ENCODE measurements at regions not wholly inside any gene's neighbourhood (a gene's known extent, or its start where the extent isn't known, plus 50 kb on each side); places are given as distances from the start of the nearest gene placed in this dataset.

DNA sequence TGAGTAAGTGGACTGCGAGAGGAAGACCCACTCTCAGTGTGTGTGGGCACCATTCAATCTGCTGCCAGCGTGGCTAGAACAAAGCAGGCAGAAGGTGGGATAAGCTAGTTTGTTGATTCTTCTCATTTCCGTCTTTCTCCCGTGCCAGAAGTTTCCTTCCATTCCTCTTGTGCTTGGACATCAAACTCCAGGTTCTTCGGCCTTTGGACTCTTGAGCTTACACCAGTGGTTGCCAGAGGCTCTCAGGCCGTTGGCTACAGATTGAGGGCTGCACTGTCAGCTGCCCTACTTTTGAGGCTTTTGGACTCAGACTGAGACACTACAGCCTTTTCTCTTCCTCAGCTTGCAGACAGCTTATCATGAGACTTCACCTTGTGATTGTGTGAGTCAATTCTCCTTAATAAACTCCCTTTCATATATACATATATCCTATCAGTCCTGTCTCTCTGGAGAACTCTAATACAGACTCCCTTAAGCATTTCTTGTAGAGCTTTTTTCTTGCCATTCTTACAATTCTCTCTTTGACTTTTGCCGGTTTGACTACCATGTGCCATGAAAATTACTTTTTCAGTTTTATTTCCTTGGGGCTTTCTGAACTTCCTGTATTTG is 494.9 kb downstream of the PRR16 start:
- H3K36me3 ChIP-seq (ENCODE audit: control insufficient read depth in 1 of 2, insufficient read depth in 2 of 2, low read length in 2 of 2) = no peaks in the 10 kb centered on the region
- no peaks in the 10 kb centered on the region for H3K27me3 ChIP-seq (ENCODE audit: low read depth, low read length)
- H3K9me3 ChIP-seq (ENCODE audit: control insufficient read depth in 1 of 2, low read length in 2 of 2) = no peaks in the 10 kb centered on the region
- no peak overlapping the region for H3K27ac ChIP-seq (ENCODE audit: low read length)
- no peaks in the 10 kb centered on the region for H3K4me1 ChIP-seq (ENCODE audit: control insufficient read depth in 1 of 2, insufficient read depth in 2 of 2, low read length in 2 of 2)
- H3K4me3 ChIP-seq (ENCODE audit: low read depth in 1 of 2, low read length in 2 of 2) = no peak overlapping the region

- Histone ChIP-seq H3K4me1 (ENCODE audit: control insufficient read depth in 1 of 2, insufficient read depth in 2 of 2, low read length in 2 of 2) (no peaks in the 10 kb centered on the region), H3K27ac (ENCODE audit: low read length) (no peak overlapping the region), H3K4me3 (ENCODE audit: low read depth in 1 of 2, low read length in 2 of 2) (no peak overlapping the region), H3K9me3 (ENCODE audit: control insufficient read depth in 1 of 2, low read length in 2 of 2) (no peaks in the 10 kb centered on the region), H3K27me3 (ENCODE audit: low read depth, low read length) (no peaks in the 10 kb centered on the region), H3K36me3 (ENCODE audit: control insufficient read depth in 1 of 2, insufficient read depth in 2 of 2, low read length in 2 of 2) (no peaks in the 10 kb centered on the region)
These were observed 496.4 kb downstream of the PRR16 start for GRCh38 chr5:120960510-120960909.

DNA sequence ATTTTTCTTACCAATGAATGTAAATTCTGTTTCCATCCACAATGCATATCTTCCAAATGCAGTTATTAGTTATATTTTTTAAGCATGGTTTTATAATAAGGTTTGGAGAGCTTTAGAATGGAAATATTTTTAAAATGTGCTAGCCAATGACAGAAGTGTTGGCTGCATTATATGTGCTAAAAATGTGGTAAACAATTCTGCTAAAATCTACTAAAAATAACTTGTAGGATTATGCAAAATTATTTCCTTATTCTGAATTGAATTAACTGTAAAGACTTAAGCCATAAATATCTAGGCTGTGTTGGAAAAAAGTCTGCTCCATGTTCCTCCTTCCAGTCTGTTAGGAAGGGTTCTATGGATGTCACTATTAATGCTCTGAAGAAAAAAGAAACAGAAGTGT is 503.3 kb downstream of the PRR16 start:
- Histone ChIP-seq H3K4me3 (ENCODE audit: low read depth in 1 of 2, low read length in 2 of 2) (no peak overlapping the region), H3K4me1 (ENCODE audit: control insufficient read depth in 1 of 2, insufficient read depth in 2 of 2, low read length in 2 of 2) (no peaks in the 10 kb centered on the region), H3K9me3 (ENCODE audit: control insufficient read depth in 1 of 2, low read length in 2 of 2) (no peaks in the 10 kb centered on the region), H3K27ac (ENCODE audit: low read length) (no peak overlapping the region), H3K36me3 (ENCODE audit: control insufficient read depth in 1 of 2, insufficient read depth in 2 of 2, low read length in 2 of 2) (no peaks in the 10 kb centered on the region), H3K27me3 (ENCODE audit: low read depth, low read length) (no peaks in the 10 kb centered on the region)

- H3K4me1 ChIP-seq (ENCODE audit: control insufficient read depth in 1 of 2, insufficient read depth in 2 of 2, low read length in 2 of 2) = no peaks in the 10 kb centered on the region
- no peaks in the 10 kb centered on the region for H3K36me3 ChIP-seq (ENCODE audit: control insufficient read depth in 1 of 2, insufficient read depth in 2 of 2, low read length in 2 of 2)
- no peaks in the 10 kb centered on the region for H3K27me3 ChIP-seq (ENCODE audit: low read depth, low read length)
- H3K4me3 ChIP-seq (ENCODE audit: low read depth in 1 of 2, low read length in 2 of 2) = no peak overlapping the region
- no peaks in the 10 kb centered on the region for H3K9me3 ChIP-seq (ENCODE audit: control insufficient read depth in 1 of 2, low read length in 2 of 2)
- no peak overlapping the region for H3K27ac ChIP-seq (ENCODE audit: low read length)
These were observed 510.6 kb downstream of the PRR16 start for GRCh38 chr5:120974690-120975089.

DNA sequence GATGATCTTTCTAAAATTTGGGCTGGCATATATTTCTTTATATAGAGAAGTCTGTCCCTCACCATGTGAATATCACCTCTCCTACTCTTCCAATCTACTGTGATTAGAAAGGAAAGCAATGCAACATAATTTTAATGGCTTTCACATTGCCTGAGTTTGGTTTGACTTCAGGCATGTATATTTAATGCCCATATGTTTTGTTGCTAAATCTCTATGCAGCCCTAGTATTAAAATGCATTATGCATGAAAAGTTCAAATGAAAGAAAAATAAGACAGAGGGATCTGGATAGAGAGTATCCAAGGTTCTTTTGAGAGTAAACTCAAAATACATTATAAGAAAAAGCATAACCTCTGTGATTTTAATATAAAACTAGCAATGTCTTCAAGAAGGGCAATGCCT is 518.3 kb downstream of the PRR16 start:
- Histone ChIP-seq H3K36me3 (ENCODE audit: control insufficient read depth in 1 of 2, insufficient read depth in 2 of 2, low read length in 2 of 2) (no peaks in the 10 kb centered on the region), H3K4me1 (ENCODE audit: control insufficient read depth in 1 of 2, insufficient read depth in 2 of 2, low read length in 2 of 2) (no peaks in the 10 kb centered on the region), H3K9me3 (ENCODE audit: control insufficient read depth in 1 of 2, low read length in 2 of 2) (no peaks in the 10 kb centered on the region), H3K4me3 (ENCODE audit: low read depth in 1 of 2, low read length in 2 of 2) (no peak overlapping the region), H3K27ac (ENCODE audit: low read length) (no peak overlapping the region), H3K27me3 (ENCODE audit: low read depth, low read length) (no peaks in the 10 kb centered on the region)

DNA sequence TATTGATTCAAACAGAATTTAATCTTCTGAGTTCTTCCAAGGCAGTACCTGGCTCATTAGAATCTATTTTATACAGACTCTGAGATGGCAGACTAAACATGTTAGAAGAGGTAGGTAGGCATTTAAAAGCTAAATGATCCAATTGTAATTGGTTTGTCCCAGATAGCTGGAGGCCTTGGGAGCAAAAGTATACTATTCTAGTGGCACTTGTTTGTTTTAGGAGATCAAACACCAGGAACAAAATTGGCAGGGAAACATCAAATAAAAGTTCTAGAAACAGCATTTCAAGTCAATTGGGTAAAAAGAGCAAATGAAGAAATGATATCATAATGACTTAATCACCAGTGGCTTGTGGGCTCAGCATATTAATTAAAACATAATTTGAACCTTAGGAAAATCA is 521.4 kb downstream of the PRR16 start:
- H3K36me3 ChIP-seq (ENCODE audit: control insufficient read depth in 1 of 2, insufficient read depth in 2 of 2, low read length in 2 of 2) = no peaks in the 10 kb centered on the region

DNA sequence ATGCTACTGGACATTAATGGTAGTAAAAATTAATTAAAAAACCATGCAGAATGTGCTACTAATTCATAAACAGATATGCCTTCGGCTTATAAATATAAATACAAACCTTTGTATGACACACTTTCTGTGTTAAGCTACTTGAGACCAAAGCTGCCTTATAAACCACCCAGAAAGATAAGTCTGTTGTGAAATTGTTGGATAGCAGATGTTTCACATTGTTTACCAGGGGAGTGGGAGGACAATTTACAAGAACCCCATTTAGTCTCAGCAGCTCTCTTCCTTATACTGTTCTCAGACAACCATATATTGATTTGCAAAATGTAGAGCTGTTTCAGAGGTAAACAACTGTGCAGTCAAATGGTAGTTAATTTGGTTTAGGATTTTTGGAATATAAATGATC is 524.4 kb downstream of the PRR16 start:
- Histone ChIP-seq H3K4me3 (ENCODE audit: low read depth in 1 of 2, low read length in 2 of 2) (no peak overlapping the region), H3K27me3 (ENCODE audit: low read depth, low read length) (no peaks in the 10 kb centered on the region), H3K36me3 (ENCODE audit: control insufficient read depth in 1 of 2, insufficient read depth in 2 of 2, low read length in 2 of 2) (no peaks in the 10 kb centered on the region), H3K27ac (ENCODE audit: low read length) (no peak overlapping the region), H3K9me3 (ENCODE audit: control insufficient read depth in 1 of 2, low read length in 2 of 2) (no peaks in the 10 kb centered on the region), H3K4me1 (ENCODE audit: control insufficient read depth in 1 of 2, insufficient read depth in 2 of 2, low read length in 2 of 2) (no peaks in the 10 kb centered on the region)

More for the DNA sequence above, 521.4 kb downstream of the PRR16 start:
- Histone ChIP-seq H3K4me1 (ENCODE audit: control insufficient read depth in 1 of 2, insufficient read depth in 2 of 2, low read length in 2 of 2) (no peaks in the 10 kb centered on the region), H3K27me3 (ENCODE audit: low read depth, low read length) (no peaks in the 10 kb centered on the region), H3K4me3 (ENCODE audit: low read depth in 1 of 2, low read length in 2 of 2) (no peak overlapping the region), H3K27ac (ENCODE audit: low read length) (no peak overlapping the region), H3K9me3 (ENCODE audit: control insufficient read depth in 1 of 2, low read length in 2 of 2) (no peaks in the 10 kb centered on the region)

GRCh38 chr5:120988941-120989340 is 524.8 kb downstream of the PRR16 start:
- H3K36me3 ChIP-seq (ENCODE audit: control insufficient read depth in 1 of 2, insufficient read depth in 2 of 2, low read length in 2 of 2) = no peaks in the 10 kb centered on the region
- H3K4me1 ChIP-seq (ENCODE audit: control insufficient read depth in 1 of 2, insufficient read depth in 2 of 2, low read length in 2 of 2) = no peaks in the 10 kb centered on the region
- no peak overlapping the region for H3K4me3 ChIP-seq (ENCODE audit: low read depth in 1 of 2, low read length in 2 of 2)
- H3K27me3 ChIP-seq (ENCODE audit: low read depth, low read length) = no peaks in the 10 kb centered on the region
- no peak overlapping the region for H3K27ac ChIP-seq (ENCODE audit: low read length)
- H3K9me3 ChIP-seq (ENCODE audit: control insufficient read depth in 1 of 2, low read length in 2 of 2) = no peaks in the 10 kb centered on the region

DNA sequence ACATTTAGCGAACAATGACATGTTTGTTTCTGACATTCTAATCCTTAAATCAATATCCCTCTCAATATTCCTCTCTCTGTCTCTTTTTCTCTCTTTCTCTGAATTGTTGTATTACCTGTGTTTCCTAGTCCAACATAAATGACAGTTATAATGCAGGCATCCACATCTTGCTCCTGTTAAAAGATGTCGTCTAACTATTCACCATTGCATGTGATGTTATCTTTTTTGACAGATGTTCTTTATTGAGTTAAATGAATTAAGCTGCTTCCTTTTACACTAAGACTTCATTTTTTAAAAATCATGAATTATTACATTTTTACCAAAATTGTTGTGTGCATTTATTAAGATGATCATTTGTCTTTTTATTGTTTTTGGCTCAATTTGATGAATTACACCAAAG is 527.5 kb downstream of the PRR16 start:
- Histone ChIP-seq H3K4me1 (ENCODE audit: control insufficient read depth in 1 of 2, insufficient read depth in 2 of 2, low read length in 2 of 2) (no peaks in the 10 kb centered on the region), H3K27ac (ENCODE audit: low read length) (no peak overlapping the region), H3K9me3 (ENCODE audit: control insufficient read depth in 1 of 2, low read length in 2 of 2) (no peaks in the 10 kb centered on the region), H3K27me3 (ENCODE audit: low read depth, low read length) (no peaks in the 10 kb centered on the region), H3K4me3 (ENCODE audit: low read depth in 1 of 2, low read length in 2 of 2) (no peak overlapping the region), H3K36me3 (ENCODE audit: control insufficient read depth in 1 of 2, insufficient read depth in 2 of 2, low read length in 2 of 2) (no peaks in the 10 kb centered on the region)

- Histone ChIP-seq H3K4me3 (ENCODE audit: low read depth in 1 of 2, low read length in 2 of 2) (no peak overlapping the region), H3K27ac (ENCODE audit: low read length) (no peak overlapping the region), H3K36me3 (ENCODE audit: control insufficient read depth in 1 of 2, insufficient read depth in 2 of 2, low read length in 2 of 2) (no peaks in the 10 kb centered on the region), H3K9me3 (ENCODE audit: control insufficient read depth in 1 of 2, low read length in 2 of 2) (no peaks in the 10 kb centered on the region), H3K4me1 (ENCODE audit: control insufficient read depth in 1 of 2, insufficient read depth in 2 of 2, low read length in 2 of 2) (no peaks in the 10 kb centered on the region), H3K27me3 (ENCODE audit: low read depth, low read length) (no peaks in the 10 kb centered on the region)
These were observed 530.0 kb downstream of the PRR16 start for GRCh38 chr5:120994112-120994511.

- H3K27ac ChIP-seq (ENCODE audit: low read length) = no peak overlapping the region
- H3K4me3 ChIP-seq (ENCODE audit: low read depth in 1 of 2, low read length in 2 of 2) = no peak overlapping the region
- no peaks in the 10 kb centered on the region for H3K9me3 ChIP-seq (ENCODE audit: control insufficient read depth in 1 of 2, low read length in 2 of 2)
- no peaks in the 10 kb centered on the region for H3K36me3 ChIP-seq (ENCODE audit: control insufficient read depth in 1 of 2, insufficient read depth in 2 of 2, low read length in 2 of 2)
- H3K27me3 ChIP-seq (ENCODE audit: low read depth, low read length) = no peaks in the 10 kb centered on the region
- H3K4me1 ChIP-seq (ENCODE audit: control insufficient read depth in 1 of 2, insufficient read depth in 2 of 2, low read length in 2 of 2) = no peaks in the 10 kb centered on the region
These were observed 535.5 kb downstream of the PRR16 start for GRCh38 chr5:120999550-120999949.

DNA sequence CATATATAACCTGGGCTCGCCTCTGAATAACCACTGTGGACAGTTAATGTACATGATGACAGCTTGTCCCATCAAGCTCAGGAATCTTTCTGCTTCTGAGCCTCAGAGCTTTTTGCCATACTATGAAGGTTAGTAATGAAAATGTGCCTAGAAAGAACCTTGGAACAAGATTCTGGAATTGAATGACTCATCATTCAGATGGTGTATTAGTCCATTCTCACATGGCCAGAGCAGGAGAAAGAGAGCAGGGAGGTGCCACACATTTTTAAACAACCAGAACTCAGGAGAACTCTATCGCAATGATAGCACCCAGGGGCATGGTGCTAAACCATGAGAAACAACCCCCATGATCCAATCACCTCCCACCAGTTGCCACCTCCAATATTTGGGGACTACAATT is 542.1 kb downstream of the PRR16 start:
- H3K9me3 ChIP-seq (ENCODE audit: control insufficient read depth in 1 of 2, low read length in 2 of 2) = no peaks in the 10 kb centered on the region
- no peak overlapping the region for H3K4me3 ChIP-seq (ENCODE audit: low read depth in 1 of 2, low read length in 2 of 2)
- H3K36me3 ChIP-seq (ENCODE audit: control insufficient read depth in 1 of 2, insufficient read depth in 2 of 2, low read length in 2 of 2) = no peaks in the 10 kb centered on the region
- no peaks in the 10 kb centered on the region for H3K27me3 ChIP-seq (ENCODE audit: low read depth, low read length)
- H3K27ac ChIP-seq (ENCODE audit: low read length) = no peak overlapping the region
- no peaks in the 10 kb centered on the region for H3K4me1 ChIP-seq (ENCODE audit: control insufficient read depth in 1 of 2, insufficient read depth in 2 of 2, low read length in 2 of 2)
